ENCODE measurements at regions not wholly inside any gene's neighbourhood (a gene's known extent, or its start where the extent isn't known, plus 50 kb on each side); places are given as distances from the start of the nearest gene placed in this dataset.

DNA sequence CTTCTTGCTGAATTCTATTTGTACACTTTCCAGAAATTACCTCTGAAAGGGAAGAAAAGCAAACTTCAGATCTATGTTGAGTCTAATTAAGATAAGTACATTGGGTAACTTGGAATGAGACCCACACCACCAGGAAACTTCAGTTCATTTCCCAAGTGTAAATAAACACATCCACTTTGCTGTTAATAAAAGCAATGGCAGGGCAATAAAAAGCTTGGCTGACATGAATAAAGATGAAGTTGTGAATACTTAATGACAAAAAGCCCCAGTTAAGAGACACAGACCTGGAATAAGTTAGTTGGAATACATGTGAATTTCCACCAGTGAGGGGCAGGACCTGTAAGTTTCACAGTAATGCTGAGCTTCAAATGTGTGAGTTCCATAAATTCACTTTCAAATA lies 83.3 kb downstream of the MEX3B start:
- no peak overlapping the region for H3K27ac Mint-ChIP-seq
- H3K4me1 Mint-ChIP-seq: no peaks in the 10 kb centered on the region
- DNase-seq (no peak), ATAC-seq (no peak)
- Histone ChIP-seq H3K27me3 (ENCODE audit: control insufficient read depth in 2 of 2, insufficient read depth in 2 of 2, low read length in 2 of 2) (no peaks in the 10 kb centered on the region), H3K4me3 (ENCODE audit: low read length) (no peak overlapping the region), H3K9me3 (ENCODE audit: control insufficient read depth in 2 of 3, low read length in 3 of 3) (no peaks in the 10 kb centered on the region), H3K27ac (ENCODE audit: low read depth, low read length) (no peak overlapping the region), H3K36me3 (ENCODE audit: control insufficient read depth in 2 of 3, insufficient read depth in 3 of 3, low read length in 3 of 3) (no peaks in the 10 kb centered on the region), H3K4me1 (ENCODE audit: control insufficient read depth in 2 of 2, insufficient read depth in 2 of 2, low read length in 2 of 2) (no peaks in the 10 kb centered on the region)
- H3K27me3 Mint-ChIP-seq: peaks cover 0 to 30% (median 15%) of the 10 kb centered on the region in 5 donors
- intact Hi-C loops (cut with micrococcal nuclease): no loop called here
- ChIA-PET CTCF (no interaction called here), POLR2A (no interaction called here)
- no peak overlapping the region for H3K4me3 Mint-ChIP-seq
- peaks cover 0 to 7% (median 0%) of the 10 kb centered on the region in 11 donors for H3K9me3 Mint-ChIP-seq
- H3K36me3 Mint-ChIP-seq: peaks cover 0 to 3% (median 0%) of the 10 kb centered on the region in 5 donors

DNA sequence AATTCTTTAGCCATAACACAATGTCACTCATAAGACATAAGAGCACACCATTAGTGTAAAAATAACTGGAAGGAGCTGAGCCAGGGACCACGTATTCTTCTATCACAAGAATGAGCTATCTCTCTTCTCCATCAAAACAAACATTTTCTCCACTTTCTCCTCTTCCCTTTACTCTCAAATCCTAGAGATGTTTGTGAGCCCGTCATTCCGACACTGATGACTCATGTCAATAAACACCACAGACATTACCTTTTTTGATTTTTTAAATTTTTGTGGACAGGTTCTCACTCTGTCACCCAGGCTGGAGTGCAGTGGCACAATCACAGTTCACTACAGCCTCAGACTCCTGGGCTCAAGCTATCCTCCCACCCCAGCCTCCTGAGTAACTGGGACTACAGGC lies 86.6 kb downstream of the MEX3B start:
- peaks cover 0 to 7% (median 0%) of the 10 kb centered on the region in 11 donors for H3K9me3 Mint-ChIP-seq
- peaks cover 0 to 3% (median 0%) of the 10 kb centered on the region in 5 donors for H3K36me3 Mint-ChIP-seq
- H3K4me1 Mint-ChIP-seq: no peaks in the 10 kb centered on the region
- Histone ChIP-seq H3K27me3 (ENCODE audit: control insufficient read depth in 2 of 2, insufficient read depth in 2 of 2, low read length in 2 of 2) (no peaks in the 10 kb centered on the region), H3K4me1 (ENCODE audit: control insufficient read depth in 2 of 2, insufficient read depth in 2 of 2, low read length in 2 of 2) (no peaks in the 10 kb centered on the region), H3K4me3 (ENCODE audit: low read length) (no peak overlapping the region), H3K9me3 (ENCODE audit: control insufficient read depth in 2 of 3, low read length in 3 of 3) (no peaks in the 10 kb centered on the region), H3K36me3 (ENCODE audit: control insufficient read depth in 2 of 3, insufficient read depth in 3 of 3, low read length in 3 of 3) (no peaks in the 10 kb centered on the region), H3K27ac (ENCODE audit: low read depth, low read length) (no peak overlapping the region)
- no peak for ATAC-seq
- no peak for DNase-seq
- intact Hi-C loops (cut with micrococcal nuclease): no loop called here
- POLR2A ChIA-PET: no interaction called here
- H3K27ac Mint-ChIP-seq: no peak overlapping the region
- no peak overlapping the region for H3K4me3 Mint-ChIP-seq
- peaks cover 0 to 20% (median 14%) of the 10 kb centered on the region in 5 donors for H3K27me3 Mint-ChIP-seq
- CTCF ChIA-PET: no interaction called here

DNA sequence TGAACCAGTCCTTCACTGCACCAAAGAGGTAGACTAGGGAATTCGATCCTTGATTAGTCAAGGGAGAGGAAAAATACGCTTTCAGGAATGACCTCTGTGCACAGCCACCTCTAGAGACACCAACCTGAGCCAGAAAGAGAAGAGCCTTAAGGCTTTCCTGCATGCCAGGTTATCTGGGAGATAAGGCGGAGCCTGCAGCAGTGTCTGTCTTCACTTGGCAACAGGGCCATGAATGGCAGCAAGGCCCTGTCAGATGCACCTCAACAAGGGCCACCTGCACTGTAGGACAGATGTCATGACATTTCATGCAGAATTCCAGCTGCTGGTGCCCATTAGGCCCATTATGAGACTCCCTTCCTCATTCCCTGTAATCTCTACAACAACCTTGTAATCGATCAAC lies 88.1 kb downstream of the MEX3B start:
- Histone ChIP-seq H3K27ac (ENCODE audit: low read depth, low read length) (no peak overlapping the region), H3K9me3 (ENCODE audit: control insufficient read depth in 2 of 3, low read length in 3 of 3) (no peaks in the 10 kb centered on the region), H3K4me3 (ENCODE audit: low read length) (no peak overlapping the region), H3K27me3 (ENCODE audit: control insufficient read depth in 2 of 2, insufficient read depth in 2 of 2, low read length in 2 of 2) (no peaks in the 10 kb centered on the region), H3K4me1 (ENCODE audit: control insufficient read depth in 2 of 2, insufficient read depth in 2 of 2, low read length in 2 of 2) (no peaks in the 10 kb centered on the region), H3K36me3 (ENCODE audit: control insufficient read depth in 2 of 3, insufficient read depth in 3 of 3, low read length in 3 of 3) (no peaks in the 10 kb centered on the region)
- DNase-seq (no peak), ATAC-seq (no peak)
- Mint-ChIP-seq H3K4me1 (no peaks in the 10 kb centered on the region), H3K27me3 (peaks cover 0 to 16% (median 3%) of the 10 kb centered on the region in 5 donors), H3K27ac (no peak overlapping the region), H3K9me3 (no peaks in the 10 kb centered on the region), H3K36me3 (no peaks in the 10 kb centered on the region), H3K4me3 (no peak overlapping the region)
- intact Hi-C loops (cut with micrococcal nuclease): no loop called here
- CTCF ChIA-PET: no interaction called here
- POLR2A ChIA-PET: no interaction called here

DNA sequence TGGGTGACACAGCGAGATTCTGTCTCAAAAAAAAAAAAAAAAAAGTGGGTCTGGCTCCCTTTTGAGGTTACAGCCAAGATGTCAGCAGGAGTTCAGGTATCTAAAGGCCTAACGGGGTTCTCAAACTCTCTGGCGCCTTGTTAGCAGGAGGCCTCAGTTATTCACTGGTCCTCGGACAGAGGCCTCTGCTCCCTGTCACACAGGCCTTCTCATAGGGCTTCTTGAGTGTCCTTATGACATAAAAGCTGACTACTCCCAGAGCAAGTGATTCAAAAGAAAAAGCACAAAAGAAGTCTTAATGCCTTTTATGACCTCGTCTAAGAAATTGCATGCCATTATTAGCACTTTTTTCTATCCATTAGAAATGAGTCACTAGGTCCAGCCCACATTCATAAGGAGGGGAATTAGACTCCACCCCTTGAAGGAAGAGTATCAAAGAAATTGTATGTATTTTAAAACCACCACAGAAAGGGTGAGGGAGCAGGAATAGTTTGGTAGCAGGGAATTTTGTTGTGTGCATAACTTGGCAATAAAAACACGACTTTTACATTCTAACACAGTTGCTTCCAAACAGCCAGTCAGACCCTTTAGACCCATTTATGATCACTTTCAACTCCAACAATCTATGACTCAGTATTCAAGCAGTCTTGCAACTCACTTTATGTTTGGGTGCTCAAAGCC lies 90.3 kb downstream of the MEX3B start:
- H3K4me1 ChIP-seq (ENCODE audit: control insufficient read depth in 2 of 2, insufficient read depth in 2 of 2, low read length in 2 of 2): no peaks in the 10 kb centered on the region
- Mint-ChIP-seq H3K36me3 (no peaks in the 10 kb centered on the region), H3K4me3 (no peak overlapping the region), H3K4me1 (no peaks in the 10 kb centered on the region), H3K27ac (no peak overlapping the region), H3K9me3 (no peaks in the 10 kb centered on the region), H3K27me3 (peaks cover 0 to 12% (median 3%) of the 10 kb centered on the region in 5 donors)
- no peak overlapping the region for H3K27ac ChIP-seq (ENCODE audit: low read depth, low read length)
- ChIA-PET POLR2A (no interaction called here), CTCF (no interaction called here)
- H3K4me3 ChIP-seq (ENCODE audit: low read length): no peak overlapping the region
- intact Hi-C loops (cut with micrococcal nuclease): no loop called here
- ATAC-seq: no peak
- H3K27me3 ChIP-seq (ENCODE audit: control insufficient read depth in 2 of 2, insufficient read depth in 2 of 2, low read length in 2 of 2): no peaks in the 10 kb centered on the region
- H3K36me3 ChIP-seq (ENCODE audit: control insufficient read depth in 2 of 3, insufficient read depth in 3 of 3, low read length in 3 of 3): no peaks in the 10 kb centered on the region
- no peak for DNase-seq
- H3K9me3 ChIP-seq (ENCODE audit: control insufficient read depth in 2 of 3, low read length in 3 of 3): no peaks in the 10 kb centered on the region

DNA sequence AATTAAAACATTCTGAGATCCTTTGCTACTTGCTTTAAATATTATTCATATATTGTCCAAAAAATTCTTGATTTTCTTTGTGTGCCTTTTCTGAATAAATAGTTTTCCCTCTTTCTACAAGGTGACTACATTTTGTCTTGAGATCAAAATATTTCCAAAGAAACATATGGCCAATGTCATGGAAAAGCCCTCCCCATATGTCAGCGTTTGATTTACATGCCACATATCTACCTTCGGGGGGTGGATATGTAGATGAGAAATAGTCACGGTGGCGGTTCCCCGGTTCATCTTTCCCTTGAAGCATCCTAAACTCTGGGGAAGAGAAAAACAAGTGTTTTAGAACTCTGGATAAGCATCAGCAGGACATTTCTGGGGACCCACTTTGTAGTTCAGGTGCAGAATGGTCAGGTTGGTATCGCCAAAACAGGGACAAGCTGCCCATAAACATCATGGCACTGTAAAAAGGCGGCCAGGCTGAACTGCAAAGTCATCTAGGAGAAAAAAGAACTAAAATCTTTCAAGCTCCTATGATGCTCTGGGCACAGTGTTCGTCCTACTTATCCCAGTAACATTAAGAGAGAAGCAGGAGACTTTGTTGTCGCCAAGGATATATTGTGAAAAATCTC lies 91.5 kb downstream of the MEX3B start:
- H3K27me3 ChIP-seq (ENCODE audit: control insufficient read depth in 2 of 2, insufficient read depth in 2 of 2, low read length in 2 of 2): no peaks in the 10 kb centered on the region
- intact Hi-C loops (cut with micrococcal nuclease): no loop called here

DNA sequence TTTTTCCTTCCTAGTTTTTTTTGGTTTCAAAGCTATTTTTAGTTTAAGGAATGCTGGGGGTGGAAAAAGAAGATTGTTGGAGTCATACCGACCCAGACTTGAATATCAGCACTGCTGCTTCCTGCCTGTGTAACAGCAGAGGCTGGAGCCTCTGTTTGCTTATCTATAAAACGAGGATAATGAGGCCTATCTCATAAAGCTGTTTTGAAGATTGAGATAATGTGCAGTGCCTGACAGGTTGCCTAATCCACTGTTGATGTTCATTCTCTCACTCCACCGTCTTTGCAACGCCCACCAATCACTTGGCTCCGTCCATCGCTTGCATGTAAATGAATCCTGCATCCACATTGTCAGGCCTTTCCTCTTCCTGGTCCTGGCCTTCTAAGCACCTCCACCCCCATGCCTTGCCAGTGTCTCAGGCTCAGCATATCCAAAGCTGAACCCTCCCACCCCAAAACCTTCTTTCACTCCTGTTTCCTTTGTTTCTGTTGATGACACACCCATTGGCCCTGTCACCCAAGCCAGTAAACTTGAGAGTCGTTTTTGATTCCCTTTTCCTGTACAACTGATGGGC lies 94.9 kb downstream of the MEX3B start:
- Mint-ChIP-seq H3K4me1 (peaks cover 0 to 4% (median 0%) of the 10 kb centered on the region in 7 donors), H3K36me3 (no peaks in the 10 kb centered on the region), H3K9me3 (peaks cover 0 to 2% (median 0%) of the 10 kb centered on the region in 11 donors), H3K4me3 (no peak overlapping the region), H3K27me3 (peaks cover 0 to 16% (median 0%) of the 10 kb centered on the region in 5 donors), H3K27ac (no peak overlapping the region)
- ATAC-seq (no peak), DNase-seq (no peak)
- ChIA-PET POLR2A (no interaction called here), CTCF (no interaction called here)
- intact Hi-C loops (cut with micrococcal nuclease): no loop called here
- no peaks in the 10 kb centered on the region for H3K36me3 ChIP-seq (ENCODE audit: control insufficient read depth in 2 of 3, insufficient read depth in 3 of 3, low read length in 3 of 3)
- no peaks in the 10 kb centered on the region for H3K27me3 ChIP-seq (ENCODE audit: control insufficient read depth in 2 of 2, insufficient read depth in 2 of 2, low read length in 2 of 2)
- no peaks in the 10 kb centered on the region for H3K9me3 ChIP-seq (ENCODE audit: control insufficient read depth in 2 of 3, low read length in 3 of 3)
- H3K27ac ChIP-seq (ENCODE audit: low read depth, low read length): no peak overlapping the region
- H3K4me1 ChIP-seq (ENCODE audit: control insufficient read depth in 2 of 2, insufficient read depth in 2 of 2, low read length in 2 of 2): no peaks in the 10 kb centered on the region
- H3K4me3 ChIP-seq (ENCODE audit: low read length): no peak overlapping the region

More for the DNA sequence above, 91.5 kb downstream of the MEX3B start:
- Histone ChIP-seq H3K9me3 (ENCODE audit: control insufficient read depth in 2 of 3, low read length in 3 of 3) (no peaks in the 10 kb centered on the region), H3K36me3 (ENCODE audit: control insufficient read depth in 2 of 3, insufficient read depth in 3 of 3, low read length in 3 of 3) (no peaks in the 10 kb centered on the region), H3K27ac (ENCODE audit: low read depth, low read length) (no peak overlapping the region), H3K4me1 (ENCODE audit: control insufficient read depth in 2 of 2, insufficient read depth in 2 of 2, low read length in 2 of 2) (no peaks in the 10 kb centered on the region), H3K4me3 (ENCODE audit: low read length) (no peak overlapping the region)
- Mint-ChIP-seq H3K27me3 (peaks cover 0 to 12% (median 3%) of the 10 kb centered on the region in 5 donors), H3K27ac (no peak overlapping the region), H3K9me3 (no peaks in the 10 kb centered on the region), H3K4me3 (no peak overlapping the region), H3K36me3 (no peaks in the 10 kb centered on the region), H3K4me1 (no peaks in the 10 kb centered on the region)
- ATAC-seq: no peak
- ChIA-PET POLR2A (no interaction called here), CTCF (no interaction called here)
- DNase-seq: no peak

DNA sequence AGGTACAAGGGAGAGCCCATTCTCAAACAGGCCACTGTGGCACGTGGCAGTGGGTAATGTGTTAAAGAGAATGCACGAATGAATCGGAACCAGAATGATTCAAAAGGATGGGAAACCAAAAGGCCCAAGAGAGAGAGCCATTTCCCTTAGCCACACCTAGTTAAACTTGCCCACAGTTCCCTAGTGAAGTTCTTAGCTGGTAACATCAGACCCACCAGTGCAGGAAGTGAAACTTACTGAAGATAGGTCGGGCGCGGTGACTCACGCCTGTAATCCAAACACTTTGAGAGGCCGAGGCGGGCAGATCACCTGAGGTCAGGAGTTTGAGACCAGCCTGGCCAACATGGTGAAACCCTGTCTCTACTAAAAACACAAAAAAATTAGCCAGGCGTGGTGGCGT lies 97.1 kb downstream of the MEX3B start:
- Mint-ChIP-seq H3K27me3 (peaks cover 0 to 22% (median 4%) of the 10 kb centered on the region in 5 donors), H3K4me1 (peaks cover 0 to 4% (median 0%) of the 10 kb centered on the region in 7 donors), H3K9me3 (peaks cover 0 to 2% (median 0%) of the 10 kb centered on the region in 11 donors), H3K27ac (no peak overlapping the region), H3K36me3 (no peaks in the 10 kb centered on the region), H3K4me3 (no peak overlapping the region)
- H3K27me3 ChIP-seq (ENCODE audit: control insufficient read depth in 2 of 2, insufficient read depth in 2 of 2, low read length in 2 of 2): no peaks in the 10 kb centered on the region
- H3K36me3 ChIP-seq (ENCODE audit: control insufficient read depth in 2 of 3, insufficient read depth in 3 of 3, low read length in 3 of 3): no peaks in the 10 kb centered on the region
- ChIA-PET POLR2A (no interaction called here), CTCF (no interaction called here)
- no peak overlapping the region for H3K4me3 ChIP-seq (ENCODE audit: low read length)
- H3K9me3 ChIP-seq (ENCODE audit: control insufficient read depth in 2 of 3, low read length in 3 of 3): no peaks in the 10 kb centered on the region
- ATAC-seq: peak; percentile 38
- intact Hi-C loops (cut with micrococcal nuclease): no loop called here
- H3K4me1 ChIP-seq (ENCODE audit: control insufficient read depth in 2 of 2, insufficient read depth in 2 of 2, low read length in 2 of 2): no peaks in the 10 kb centered on the region
- no peak overlapping the region for H3K27ac ChIP-seq (ENCODE audit: low read depth, low read length)
- DNase-seq: no peak

Data from naive thymus-derived CD4-positive, alpha-beta T cell (primary cell).